ENCODE measurements at regions not wholly inside any gene's neighbourhood (a gene's known extent, or its start where the extent isn't known, plus 50 kb on each side); places are given as distances from the start of the nearest gene placed in this dataset.

DNA sequence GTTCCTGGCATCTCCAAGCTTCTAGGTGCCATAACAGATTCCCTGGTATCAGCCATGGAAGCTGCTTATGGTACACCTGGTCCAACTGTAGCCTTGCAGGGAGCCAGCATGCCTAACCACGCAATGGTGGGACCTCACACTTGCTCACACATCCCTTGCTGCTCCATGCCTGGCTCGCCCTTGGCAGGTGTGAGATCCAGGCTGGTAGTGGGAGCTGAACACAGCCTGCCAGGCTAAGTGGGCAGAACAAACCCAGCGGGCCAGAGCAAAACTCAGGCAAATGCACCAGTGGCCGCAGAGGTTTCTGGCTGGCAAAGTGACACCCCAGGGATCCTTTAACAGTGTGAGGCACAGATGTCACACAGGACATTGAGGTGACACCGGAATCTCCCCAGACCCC lies 185.8 kb downstream of the NDUFA10 start:
- TF ChIP-seq CTCF (IDR thresholded peaks at IDR 0.05) (no peak), EZH2 (IDR thresholded peaks at IDR 0.05) (no peak)

Measured in neural progenitor cell (in vitro differentiated cells).